Liver (tissue), 3 donors: ENCODE measurements at regions not wholly inside any gene's neighbourhood (a gene's known extent, or its start where the extent isn't known, plus 50 kb on each side); places are given as distances from the start of the nearest gene placed in this dataset.

Source experiments
- EGR1 ChIP-seq, 2 donors: IDR thresholded peaks; 2 replicates each; pipeline ENCODE4 v1.6.1; 2016 to 2018; ENCODE audit warnings: antibody characterized with exemption in 2 of 2, low read depth in 2 of 2
- JUND ChIP-seq, 2 donors: IDR thresholded peaks; 2 replicates each; pipeline ENCODE4 v1.6.1; 2016; ENCODE audit warnings: antibody characterized with exemption in 2 of 2
- RAD21 ChIP-seq, 2 donors: IDR thresholded peaks; 2 replicates each; pipeline ENCODE4 v1.6.1; 2016; ENCODE audit warnings: antibody characterized with exemption in 2 of 2, mild to moderate bottlenecking in 2 of 2
- RXRA ChIP-seq, 2 donors: IDR thresholded peaks; 2 replicates each; pipeline ENCODE4 v1.6.1; 2017 to 2018; ENCODE audit warnings: antibody characterized with exemption in 2 of 2, mild to moderate bottlenecking in 1 of 2
- SP1 ChIP-seq: IDR thresholded peaks from 2 replicates; pipeline ENCODE4 v1.6.1; 2018; ENCODE audit warnings: antibody characterized with exemption, mild to moderate bottlenecking
- TAF1 ChIP-seq: conservative IDR thresholded peaks from 2 replicates; pipeline ENCODE4 v1.6.1; 2016; ENCODE audit warnings: antibody characterized with exemption, mild to moderate bottlenecking
- YY1 ChIP-seq: IDR thresholded peaks from 2 replicates; pipeline ENCODE4 v1.6.1; 2016; ENCODE audit warnings: antibody characterized with exemption, mild to moderate bottlenecking
- TF ChIP-seq, protein P1 (sequence below): fragments of 150-350 bp; IDR thresholded peaks from 2 replicates; pipeline ENCODE4 v1.5.1; 2017; ENCODE audit warnings: improper control_type of control experiment, low read depth, low read length; ENCODE audit not compliant: missing input control
- TF ChIP-seq, protein P2 (sequence below): IDR thresholded peaks from 2 replicates; pipeline ENCODE4 v1.6.1; 2016; ENCODE audit warnings: antibody characterized with exemption, mild to moderate bottlenecking
- TF ChIP-seq, protein P3 (sequence below): IDR thresholded peaks from 2 replicates; pipeline ENCODE4 v1.6.1; 2016; ENCODE audit warnings: antibody characterized with exemption
- TF ChIP-seq, protein P4 (sequence below): IDR thresholded peaks from 2 replicates; pipeline ENCODE4 v1.6.1; 2016; ENCODE audit warnings: antibody characterized with exemption
- TF ChIP-seq, protein P5 (sequence below): IDR thresholded peaks from 2 replicates; pipeline ENCODE4 v1.6.1; 2016; ENCODE audit warnings: antibody characterized with exemption
- donor health status: healthy.
- donor health status: healthy.

DNA sequence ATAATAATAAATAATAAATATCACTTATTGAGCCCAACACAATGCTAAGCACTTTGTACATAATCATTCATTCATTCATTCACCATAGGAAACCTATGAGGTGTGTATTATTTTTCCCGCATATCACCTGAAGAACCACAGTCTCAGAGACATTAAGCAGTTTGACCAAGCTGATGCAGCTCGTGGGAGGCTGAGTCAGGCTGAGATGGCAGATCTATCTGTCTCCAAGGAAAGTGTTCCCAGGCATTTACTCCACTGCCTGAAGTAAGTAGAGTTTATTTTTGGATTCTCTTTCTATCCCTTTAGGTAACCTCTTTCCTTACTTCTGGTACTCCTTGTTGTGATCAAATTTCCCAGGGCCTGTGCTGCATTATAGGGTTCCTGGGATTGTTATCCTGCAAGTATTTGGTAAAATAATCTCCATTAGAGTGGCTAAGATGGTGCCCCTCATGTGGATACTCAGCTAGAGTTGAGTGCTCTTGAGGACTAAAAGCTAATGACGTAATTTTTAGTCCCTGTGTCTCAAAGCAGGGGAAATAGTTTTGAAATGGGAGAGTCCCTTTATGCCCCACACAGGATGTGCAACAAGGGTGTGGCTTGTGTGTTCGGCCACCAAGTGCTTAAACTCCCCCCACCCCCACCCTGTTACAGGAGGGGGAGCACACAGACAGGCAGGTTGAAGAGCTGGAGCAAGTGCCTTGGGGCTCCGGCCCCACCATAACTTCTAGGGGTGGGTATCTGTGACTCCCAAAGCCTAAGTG, 467.0 kb downstream of the STIM2 start:
- TF ChIP-seq, protein P1, sequence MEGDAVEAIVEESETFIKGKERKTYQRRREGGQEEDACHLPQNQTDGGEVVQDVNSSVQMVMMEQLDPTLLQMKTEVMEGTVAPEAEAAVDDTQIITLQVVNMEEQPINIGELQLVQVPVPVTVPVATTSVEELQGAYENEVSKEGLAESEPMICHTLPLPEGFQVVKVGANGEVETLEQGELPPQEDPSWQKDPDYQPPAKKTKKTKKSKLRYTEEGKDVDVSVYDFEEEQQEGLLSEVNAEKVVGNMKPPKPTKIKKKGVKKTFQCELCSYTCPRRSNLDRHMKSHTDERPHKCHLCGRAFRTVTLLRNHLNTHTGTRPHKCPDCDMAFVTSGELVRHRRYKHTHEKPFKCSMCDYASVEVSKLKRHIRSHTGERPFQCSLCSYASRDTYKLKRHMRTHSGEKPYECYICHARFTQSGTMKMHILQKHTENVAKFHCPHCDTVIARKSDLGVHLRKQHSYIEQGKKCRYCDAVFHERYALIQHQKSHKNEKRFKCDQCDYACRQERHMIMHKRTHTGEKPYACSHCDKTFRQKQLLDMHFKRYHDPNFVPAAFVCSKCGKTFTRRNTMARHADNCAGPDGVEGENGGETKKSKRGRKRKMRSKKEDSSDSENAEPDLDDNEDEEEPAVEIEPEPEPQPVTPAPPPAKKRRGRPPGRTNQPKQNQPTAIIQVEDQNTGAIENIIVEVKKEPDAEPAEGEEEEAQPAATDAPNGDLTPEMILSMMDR, result no peak
- TF ChIP-seq, protein P2, sequence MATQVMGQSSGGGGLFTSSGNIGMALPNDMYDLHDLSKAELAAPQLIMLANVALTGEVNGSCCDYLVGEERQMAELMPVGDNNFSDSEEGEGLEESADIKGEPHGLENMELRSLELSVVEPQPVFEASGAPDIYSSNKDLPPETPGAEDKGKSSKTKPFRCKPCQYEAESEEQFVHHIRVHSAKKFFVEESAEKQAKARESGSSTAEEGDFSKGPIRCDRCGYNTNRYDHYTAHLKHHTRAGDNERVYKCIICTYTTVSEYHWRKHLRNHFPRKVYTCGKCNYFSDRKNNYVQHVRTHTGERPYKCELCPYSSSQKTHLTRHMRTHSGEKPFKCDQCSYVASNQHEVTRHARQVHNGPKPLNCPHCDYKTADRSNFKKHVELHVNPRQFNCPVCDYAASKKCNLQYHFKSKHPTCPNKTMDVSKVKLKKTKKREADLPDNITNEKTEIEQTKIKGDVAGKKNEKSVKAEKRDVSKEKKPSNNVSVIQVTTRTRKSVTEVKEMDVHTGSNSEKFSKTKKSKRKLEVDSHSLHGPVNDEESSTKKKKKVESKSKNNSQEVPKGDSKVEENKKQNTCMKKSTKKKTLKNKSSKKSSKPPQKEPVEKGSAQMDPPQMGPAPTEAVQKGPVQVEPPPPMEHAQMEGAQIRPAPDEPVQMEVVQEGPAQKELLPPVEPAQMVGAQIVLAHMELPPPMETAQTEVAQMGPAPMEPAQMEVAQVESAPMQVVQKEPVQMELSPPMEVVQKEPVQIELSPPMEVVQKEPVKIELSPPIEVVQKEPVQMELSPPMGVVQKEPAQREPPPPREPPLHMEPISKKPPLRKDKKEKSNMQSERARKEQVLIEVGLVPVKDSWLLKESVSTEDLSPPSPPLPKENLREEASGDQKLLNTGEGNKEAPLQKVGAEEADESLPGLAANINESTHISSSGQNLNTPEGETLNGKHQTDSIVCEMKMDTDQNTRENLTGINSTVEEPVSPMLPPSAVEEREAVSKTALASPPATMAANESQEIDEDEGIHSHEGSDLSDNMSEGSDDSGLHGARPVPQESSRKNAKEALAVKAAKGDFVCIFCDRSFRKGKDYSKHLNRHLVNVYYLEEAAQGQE, result no peak
- TF ChIP-seq JUND (IDR thresholded peaks at IDR 0.05), result no peak
- TF ChIP-seq RXRA (IDR thresholded peaks at IDR 0.05), result no peak
- no peak for TF ChIP-seq EGR1 (IDR thresholded peaks at IDR 0.05; ENCODE audit: low read depth in 2 of 2)
- TF ChIP-seq SP1, result no peak
- TF ChIP-seq TAF1, result no peak
- no peak for TF ChIP-seq YY1
- TF ChIP-seq, protein P3, sequence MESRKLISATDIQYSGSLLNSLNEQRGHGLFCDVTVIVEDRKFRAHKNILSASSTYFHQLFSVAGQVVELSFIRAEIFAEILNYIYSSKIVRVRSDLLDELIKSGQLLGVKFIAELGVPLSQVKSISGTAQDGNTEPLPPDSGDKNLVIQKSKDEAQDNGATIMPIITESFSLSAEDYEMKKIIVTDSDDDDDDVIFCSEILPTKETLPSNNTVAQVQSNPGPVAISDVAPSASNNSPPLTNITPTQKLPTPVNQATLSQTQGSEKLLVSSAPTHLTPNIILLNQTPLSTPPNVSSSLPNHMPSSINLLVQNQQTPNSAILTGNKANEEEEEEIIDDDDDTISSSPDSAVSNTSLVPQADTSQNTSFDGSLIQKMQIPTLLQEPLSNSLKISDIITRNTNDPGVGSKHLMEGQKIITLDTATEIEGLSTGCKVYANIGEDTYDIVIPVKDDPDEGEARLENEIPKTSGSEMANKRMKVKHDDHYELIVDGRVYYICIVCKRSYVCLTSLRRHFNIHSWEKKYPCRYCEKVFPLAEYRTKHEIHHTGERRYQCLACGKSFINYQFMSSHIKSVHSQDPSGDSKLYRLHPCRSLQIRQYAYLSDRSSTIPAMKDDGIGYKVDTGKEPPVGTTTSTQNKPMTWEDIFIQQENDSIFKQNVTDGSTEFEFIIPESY, result no peak
- no peak for TF ChIP-seq RAD21 (IDR thresholded peaks at IDR 0.05)
- TF ChIP-seq, protein P4, sequence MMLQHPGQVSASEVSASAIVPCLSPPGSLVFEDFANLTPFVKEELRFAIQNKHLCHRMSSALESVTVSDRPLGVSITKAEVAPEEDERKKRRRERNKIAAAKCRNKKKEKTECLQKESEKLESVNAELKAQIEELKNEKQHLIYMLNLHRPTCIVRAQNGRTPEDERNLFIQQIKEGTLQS, result no peak
- TF ChIP-seq, protein P5, sequence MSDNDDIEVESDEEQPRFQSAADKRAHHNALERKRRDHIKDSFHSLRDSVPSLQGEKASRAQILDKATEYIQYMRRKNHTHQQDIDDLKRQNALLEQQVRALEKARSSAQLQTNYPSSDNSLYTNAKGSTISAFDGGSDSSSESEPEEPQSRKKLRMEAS, result no peak
